Omental fat pad (tissue), 3 donors: ENCODE measurements at regions not wholly inside any gene's neighbourhood (a gene's known extent, or its start where the extent isn't known, plus 50 kb on each side); places are given as distances from the start of the nearest gene placed in this dataset.
"Not testable (repeated sequence)": the region's sequence is repeated elsewhere in the genome, so short reads cannot be mapped to it uniquely, and the experiment has no call there.

Experiments
- ATAC-seq: fragments of 150-250 bp; one replicate; pipeline ENCODE4 v1.9.1; 2016; ENCODE audit warnings: mild to moderate bottlenecking, moderate library complexity; ENCODE audit not compliant: low FRiP score
- DNase-seq: peaks from one replicate; pipeline ENCODE4 v3.0.0-alpha.2; 2019; ENCODE audit warnings: low spot score
- TF ChIP-seq, protein P1 (sequence below), 3 donors: fragments of 450-650 bp; IDR thresholded peaks; one replicate each; pipeline ENCODE4 v1.5.1; 2016 to 2017; ENCODE audit warnings: antibody characterized with exemption in 3 of 3, mild to moderate bottlenecking in 3 of 3, moderate library complexity in 2 of 3

DNA sequence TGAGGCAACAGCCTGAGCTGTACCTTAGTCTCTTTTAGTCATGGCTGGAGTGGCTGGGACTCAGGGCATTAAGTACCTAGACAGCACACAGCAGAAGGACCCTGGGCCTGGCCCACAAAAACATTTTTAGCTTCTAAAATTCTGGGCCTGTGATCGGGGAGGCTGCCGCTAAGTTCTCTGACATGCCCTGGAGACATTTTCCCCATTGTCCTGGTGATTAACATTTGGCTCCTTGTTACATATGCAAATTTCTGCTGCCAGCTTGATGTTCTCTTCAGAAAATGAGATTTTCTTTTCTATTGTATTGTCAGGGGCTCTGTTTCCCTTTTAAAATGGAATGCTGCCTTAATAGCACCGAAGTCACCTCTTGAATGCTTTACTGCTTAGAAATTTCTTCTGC, 952.4 kb downstream of the TRAM1L1 start:
- ATAC-seq: no peak
- no peak for DNase-seq
- TF ChIP-seq, protein P1, sequence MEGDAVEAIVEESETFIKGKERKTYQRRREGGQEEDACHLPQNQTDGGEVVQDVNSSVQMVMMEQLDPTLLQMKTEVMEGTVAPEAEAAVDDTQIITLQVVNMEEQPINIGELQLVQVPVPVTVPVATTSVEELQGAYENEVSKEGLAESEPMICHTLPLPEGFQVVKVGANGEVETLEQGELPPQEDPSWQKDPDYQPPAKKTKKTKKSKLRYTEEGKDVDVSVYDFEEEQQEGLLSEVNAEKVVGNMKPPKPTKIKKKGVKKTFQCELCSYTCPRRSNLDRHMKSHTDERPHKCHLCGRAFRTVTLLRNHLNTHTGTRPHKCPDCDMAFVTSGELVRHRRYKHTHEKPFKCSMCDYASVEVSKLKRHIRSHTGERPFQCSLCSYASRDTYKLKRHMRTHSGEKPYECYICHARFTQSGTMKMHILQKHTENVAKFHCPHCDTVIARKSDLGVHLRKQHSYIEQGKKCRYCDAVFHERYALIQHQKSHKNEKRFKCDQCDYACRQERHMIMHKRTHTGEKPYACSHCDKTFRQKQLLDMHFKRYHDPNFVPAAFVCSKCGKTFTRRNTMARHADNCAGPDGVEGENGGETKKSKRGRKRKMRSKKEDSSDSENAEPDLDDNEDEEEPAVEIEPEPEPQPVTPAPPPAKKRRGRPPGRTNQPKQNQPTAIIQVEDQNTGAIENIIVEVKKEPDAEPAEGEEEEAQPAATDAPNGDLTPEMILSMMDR (IDR thresholded peaks at IDR 0.05): no peak

GRCh38 chr4:116126794-116127193, 958.6 kb downstream of the TRAM1L1 start:
- TF ChIP-seq, protein P1 (IDR thresholded peaks at IDR 0.05): no peak
- DNase-seq: no peak
- ATAC-seq: no peak

DNA sequence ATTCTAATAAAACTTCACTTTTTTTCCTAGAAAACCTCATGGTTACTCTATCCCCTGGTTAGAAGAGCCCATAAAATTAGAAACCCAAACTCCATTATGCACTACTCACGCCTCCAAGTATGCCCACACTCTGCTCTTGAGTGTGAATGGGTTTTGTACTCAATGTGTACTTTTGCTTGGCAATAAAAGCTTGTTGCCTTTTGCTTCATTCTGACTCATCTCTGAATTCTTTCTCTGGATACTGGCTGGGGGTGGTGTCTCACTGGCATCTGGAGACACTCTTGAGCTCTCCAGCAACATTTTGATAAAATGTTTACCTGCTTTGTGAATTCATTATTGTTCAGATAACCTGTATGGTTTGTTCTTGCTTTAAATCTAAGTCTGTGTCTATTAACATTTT, 963.3 kb downstream of the TRAM1L1 start:
- TF ChIP-seq, protein P1 (IDR thresholded peaks at IDR 0.05): no peak
- ATAC-seq: no peak
- DNase-seq: no peak

GRCh38 chr4:116118221-116118620, 967.2 kb downstream of the TRAM1L1 start:
- ATAC-seq (no peak), DNase-seq (no peak)
- TF ChIP-seq, protein P1 (IDR thresholded peaks at IDR 0.05): no peak

GRCh38 chr4:116112861-116113260, 972.5 kb downstream of the TRAM1L1 start:
- not testable (repeated sequence) for DNase-seq, ATAC-seq

DNA sequence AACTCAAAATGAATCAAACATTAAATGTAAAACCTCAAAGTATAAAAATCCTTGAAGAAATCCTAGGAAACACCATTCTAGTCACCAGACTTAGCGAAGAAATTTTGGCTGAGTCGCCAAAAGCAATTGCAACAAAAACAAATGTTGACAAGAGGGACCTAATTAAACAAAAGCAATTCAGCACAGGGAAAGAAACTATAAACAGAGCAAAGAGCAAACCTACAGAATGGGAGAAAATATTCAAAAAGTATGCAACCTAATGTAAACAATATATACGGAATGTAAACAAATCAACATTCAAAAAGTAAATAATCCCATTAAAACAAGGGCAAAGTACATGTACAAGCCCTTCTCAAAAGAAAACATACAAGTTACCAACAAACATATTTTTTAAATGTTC, 974.7 kb downstream of the TRAM1L1 start:
- no peak for ATAC-seq
- DNase-seq: no peak
- TF ChIP-seq, protein P1 (IDR thresholded peaks at IDR 0.05): no peak

DNA sequence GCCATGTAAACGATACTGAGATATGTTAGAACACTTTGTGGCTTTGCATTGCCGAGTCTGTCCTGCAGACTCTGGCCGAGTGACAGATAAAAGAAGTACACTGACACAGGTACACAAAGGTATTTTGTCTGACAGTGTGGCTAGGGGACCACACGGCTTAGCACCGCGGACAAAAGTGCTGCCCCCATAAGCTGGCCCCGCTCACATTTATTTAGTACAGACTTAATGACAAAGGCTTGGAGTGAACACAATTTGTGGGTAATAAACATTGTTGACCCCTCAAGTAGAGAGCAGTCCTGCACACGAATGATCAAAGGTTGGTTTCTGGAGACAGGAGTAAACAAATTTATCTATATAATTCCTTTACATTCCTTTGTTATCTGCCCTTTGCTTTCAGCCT, 976.8 kb downstream of the TRAM1L1 start:
- TF ChIP-seq, protein P1 (IDR thresholded peaks at IDR 0.05): no peak
- ATAC-seq: no peak

DNA sequence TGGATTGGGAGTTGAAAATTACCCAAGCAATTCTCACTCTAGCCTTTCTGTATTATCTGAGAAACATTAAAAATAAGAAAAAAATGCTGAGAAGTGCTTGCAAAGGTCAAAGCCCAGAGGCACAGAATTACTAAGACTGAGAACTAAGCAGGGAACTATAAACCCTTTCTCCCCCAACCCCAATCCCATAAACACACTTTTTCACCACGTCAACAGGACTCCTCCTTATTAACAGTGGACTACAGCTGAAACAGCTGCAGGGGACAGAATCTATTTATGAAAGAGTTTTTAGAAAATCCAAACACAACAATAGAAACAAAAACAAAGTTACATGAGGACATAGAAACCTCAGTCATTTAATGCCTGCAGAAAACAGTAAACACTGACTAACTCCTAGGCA, 984.1 kb downstream of the TRAM1L1 start:
- TF ChIP-seq, protein P1 (IDR thresholded peaks at IDR 0.05): no peak
- ATAC-seq (no peak), DNase-seq (no peak)

More for the DNA sequence above, 976.8 kb downstream of the TRAM1L1 start:
- no peak for DNase-seq
